HG02588 (cell line): ENCODE measurements at regions not wholly inside any gene's neighbourhood (a gene's known extent, or its start where the extent isn't known, plus 50 kb on each side); places are given as distances from the start of the nearest gene placed in this dataset.
"Not testable (repeated sequence)": the region's sequence is repeated elsewhere in the genome, so short reads cannot be mapped to it uniquely, and the experiment has no call there.

ENCODE experiments used
- ATAC-seq: cut with Tn5 transposase; IDR thresholded peaks from one replicate; pipeline ENCODE4 v1.9.1; 2021; ENCODE audit warnings: mild to moderate bottlenecking, moderate library complexity; ENCODE audit not compliant: unreplicated experiment

DNA sequence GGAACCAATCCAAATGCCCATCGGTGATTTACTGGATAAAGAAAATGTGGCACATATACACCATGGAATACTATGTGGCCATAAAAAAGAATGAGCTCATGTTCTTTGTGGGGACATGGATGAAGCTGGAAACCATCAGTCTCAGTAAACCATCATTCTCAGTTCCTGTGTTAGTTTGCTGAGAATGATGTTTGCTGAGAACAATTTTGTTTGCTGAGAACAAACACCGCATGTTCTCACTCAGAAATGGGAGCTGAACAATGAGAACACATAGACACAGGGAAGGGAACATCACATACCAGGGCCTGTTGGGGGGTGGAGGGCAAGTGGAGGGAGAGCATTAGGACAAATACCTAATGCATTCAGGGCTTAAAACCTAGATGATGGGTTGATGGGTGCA, 185.5 kb downstream of the ANXA1 start:
- ATAC-seq, result not testable (repeated sequence)

GRCh38 chr9:73344060-73344459, 192.4 kb downstream of the ANXA1 start:
- ATAC-seq, result no peak

GRCh38 chr9:73347123-73347522, 195.5 kb downstream of the ANXA1 start:
- ATAC-seq, result no peak

DNA sequence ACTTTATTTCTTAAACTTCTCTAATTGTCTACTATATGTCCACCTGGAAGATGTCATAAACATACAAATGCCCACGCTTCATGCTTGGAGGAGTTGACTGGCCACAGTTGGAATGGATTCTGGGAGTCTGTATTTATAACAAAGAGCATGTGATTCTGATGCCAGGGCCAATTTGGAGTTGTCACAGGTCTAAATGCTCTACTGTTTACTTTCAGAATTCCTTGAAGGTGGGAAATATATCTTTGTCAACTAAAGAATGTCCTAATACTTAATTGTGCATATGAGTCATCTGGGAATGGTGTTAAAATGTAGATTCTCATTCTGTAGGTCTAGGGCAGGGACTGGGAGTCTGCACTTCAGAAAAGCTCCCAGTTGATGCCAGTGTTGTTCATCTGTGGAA, 196.1 kb downstream of the ANXA1 start:
- ATAC-seq, result no peak

- no peak for ATAC-seq
These were observed 196.8 kb downstream of the ANXA1 start for GRCh38 chr9:73348471-73348870.

- ATAC-seq, result no peak
These were observed 197.8 kb downstream of the ANXA1 start for GRCh38 chr9:73349476-73349875.

GRCh38 chr9:73357607-73358006, 205.9 kb downstream of the ANXA1 start:
- no peak for ATAC-seq

DNA sequence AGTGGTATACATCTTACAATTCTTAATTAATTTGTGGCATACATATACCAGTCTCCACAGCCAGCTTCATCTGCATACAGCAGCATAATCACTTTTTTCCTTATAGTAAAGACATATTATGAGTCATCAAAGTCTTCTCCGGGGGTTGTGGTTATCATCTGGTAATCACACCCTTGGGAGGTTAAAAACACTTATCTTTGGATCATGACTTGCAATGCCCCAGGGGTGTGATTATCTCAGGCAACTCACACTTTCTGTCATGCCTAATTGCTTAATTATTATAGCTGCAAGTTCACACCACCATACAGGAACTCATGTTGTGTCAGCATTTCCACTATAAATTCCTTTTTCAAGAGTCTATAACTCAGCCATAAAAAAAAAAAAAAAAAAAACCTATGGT, 218.4 kb downstream of the ANXA1 start:
- ATAC-seq, result no peak

GRCh38 chr9:73371801-73372200, 220.1 kb downstream of the ANXA1 start:
- no peak for ATAC-seq

GRCh38 chr9:73380411-73380810, 228.7 kb downstream of the ANXA1 start:
- ATAC-seq, result no peak

GRCh38 chr9:73402081-73403028, 250.7 kb downstream of the ANXA1 start:
- no peak for ATAC-seq

DNA sequence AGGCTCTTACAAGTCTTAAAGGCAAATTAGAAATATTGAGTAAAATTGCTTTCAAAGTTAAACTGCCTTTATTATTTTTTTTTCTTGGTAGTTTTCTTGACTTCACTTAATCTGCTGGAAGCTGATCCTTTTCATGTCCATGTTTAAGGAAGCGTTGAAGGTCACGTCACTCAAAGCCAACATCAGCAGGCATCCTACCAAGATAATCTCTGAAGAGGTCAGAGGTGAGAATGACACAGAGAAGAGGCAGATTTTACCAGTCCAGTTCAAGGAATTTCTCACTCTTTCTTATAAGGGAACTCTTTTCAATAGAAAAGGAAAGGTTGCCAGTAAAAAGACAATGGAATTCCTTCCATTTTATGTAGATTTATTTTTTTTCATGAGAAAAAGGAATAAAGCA, 259.8 kb downstream of the ANXA1 start:
- no peak for ATAC-seq

DNA sequence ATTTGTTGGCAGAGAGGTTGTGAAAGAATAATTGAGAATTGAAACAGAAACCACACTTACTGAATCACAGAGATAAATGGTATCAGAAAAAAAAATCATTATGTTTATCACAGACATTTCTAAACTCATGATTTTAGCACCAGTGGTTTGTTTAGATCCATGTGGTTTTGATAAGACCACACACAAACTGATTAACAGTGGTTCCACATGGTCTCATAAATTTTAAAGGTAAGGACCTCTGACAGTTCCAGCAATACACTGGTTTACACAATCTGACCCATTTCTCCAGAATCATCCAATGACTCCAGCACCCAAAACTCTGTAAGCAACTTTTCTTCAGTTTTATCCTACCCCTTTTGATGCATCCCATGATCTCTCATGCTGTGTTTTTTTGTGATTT, 261.2 kb downstream of the ANXA1 start:
- no peak for ATAC-seq

- ATAC-seq, result no peak
These were observed 272.2 kb downstream of the ANXA1 start for GRCh38 chr9:73423891-73424290.

GRCh38 chr9:73426269-73426668, 274.6 kb downstream of the ANXA1 start:
- no peak for ATAC-seq

DNA sequence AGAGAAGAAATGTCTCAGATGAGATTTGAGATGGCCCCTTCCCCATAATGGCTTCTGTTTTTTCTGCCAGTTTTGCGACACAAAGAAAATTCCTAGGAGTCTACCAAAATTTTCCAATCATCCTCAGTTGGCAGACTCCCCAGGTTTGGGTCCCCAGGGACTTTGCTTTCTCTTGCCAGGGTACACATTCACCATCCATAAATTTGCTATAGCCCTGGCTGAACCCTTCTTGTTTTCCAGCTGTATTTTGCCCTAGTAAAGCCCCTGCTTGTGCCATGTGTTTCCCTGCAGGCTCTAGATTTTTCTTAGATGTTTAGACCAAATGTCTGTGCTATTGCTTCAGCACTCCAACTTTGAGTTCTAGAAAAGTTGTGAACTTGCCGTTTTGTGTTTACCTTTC, 283.2 kb downstream of the ANXA1 start:
- no peak for ATAC-seq

DNA sequence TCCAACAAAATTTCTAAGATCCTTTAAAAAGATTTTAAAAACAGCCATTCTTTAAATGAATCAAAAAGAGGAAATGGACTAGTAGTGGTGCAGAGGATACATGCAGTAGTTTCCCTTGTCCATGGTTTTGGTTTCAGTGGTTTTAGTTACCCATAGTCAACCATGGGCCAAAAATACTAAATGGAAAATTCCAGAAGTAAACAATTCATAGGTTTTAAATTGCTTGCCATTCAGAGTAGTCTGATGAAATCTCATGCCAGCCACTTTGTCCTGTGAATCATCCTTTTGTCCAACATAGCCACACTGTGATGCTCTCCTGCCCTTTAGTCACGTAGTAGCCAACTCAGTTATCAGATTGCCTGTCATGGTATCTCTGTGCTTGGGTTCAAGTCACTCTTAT, 286.1 kb downstream of the ANXA1 start:
- ATAC-seq, result peak; percentile 76

GRCh38 chr9:73439839-73440238, 288.2 kb downstream of the ANXA1 start:
- ATAC-seq, result not testable (repeated sequence)

DNA sequence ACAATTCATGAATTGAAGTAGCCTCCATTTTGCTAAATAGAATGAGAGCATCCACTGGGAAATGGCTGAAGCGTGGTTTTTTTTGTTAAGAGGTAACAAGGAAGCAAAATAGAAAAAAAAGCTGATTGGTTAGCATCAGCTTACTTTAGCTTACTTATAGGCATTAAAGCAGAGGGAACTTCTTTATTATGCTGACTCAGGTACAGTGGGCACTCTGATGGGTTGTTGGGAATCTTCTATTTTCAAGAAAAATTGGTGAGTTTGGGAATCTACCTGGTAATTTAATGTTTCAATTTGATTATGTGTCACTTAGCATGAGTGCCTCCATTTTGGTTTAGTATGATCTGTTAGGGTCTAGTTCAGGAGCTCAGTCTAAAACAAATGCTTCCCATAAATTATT, 289.6 kb downstream of the ANXA1 start:
- no peak for ATAC-seq

GRCh38 chr9:73441890-73442818, 290.5 kb downstream of the ANXA1 start:
- no peak for ATAC-seq

GRCh38 chr9:73444821-73445220, 293.2 kb downstream of the ANXA1 start:
- ATAC-seq, result no peak

DNA sequence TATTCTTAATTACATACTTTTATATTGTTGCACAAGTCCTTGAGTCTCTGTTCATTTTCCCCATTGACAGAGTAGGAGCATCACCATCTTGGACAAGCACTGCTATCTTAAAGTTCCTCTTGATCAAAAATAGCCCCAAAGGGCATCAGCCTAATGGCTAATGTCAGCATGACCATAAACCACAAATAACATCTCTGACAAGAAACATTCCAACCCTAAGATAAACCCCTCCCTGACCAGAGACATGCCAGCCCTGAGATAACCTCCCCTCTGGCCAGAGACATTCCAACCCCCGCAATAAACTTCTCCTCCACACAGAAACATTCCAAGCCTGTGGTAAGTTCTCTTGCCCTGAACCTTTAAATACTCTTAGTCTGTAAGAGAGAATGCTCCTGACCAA, 293.7 kb downstream of the ANXA1 start:
- ATAC-seq, result not testable (repeated sequence)
